ENCODE measurements at regions not wholly inside any gene's neighbourhood (a gene's known extent, or its start where the extent isn't known, plus 50 kb on each side); places are given as distances from the start of the nearest gene placed in this dataset.
A peak's percentile ranks its signal among the peaks of the same experiment; 100 is the strongest.
"Not testable (repeated sequence)": the region's sequence is repeated elsewhere in the genome, so short reads cannot be mapped to it uniquely, and the experiment has no call there.

GRCh38 chr14:63147018-63147417, 57.2 kb upstream of the RHOJ start:
- Histone ChIP-seq H3K9me3 (ENCODE audit: insufficient read depth, low read depth) (no peaks in the 10 kb centered on the region), H3F3A (ENCODE audit: insufficient read depth, low read depth) (no peaks in the 10 kb centered on the region), H3K79me2 (ENCODE audit: low read depth) (no peaks in the 10 kb centered on the region), H2AFZ (no peak overlapping the region), H3K27ac (no peak overlapping the region), H3K27me3 (ENCODE audit: insufficient read depth, low read depth) (no peaks in the 10 kb centered on the region), H3K4me3 (no peak overlapping the region), H3K9me2 (ENCODE audit: insufficient read depth) (no peaks in the 10 kb centered on the region; the same call in 1 of the 2 replicates), H3K4me2 (no peak overlapping the region), H3K36me3 (ENCODE audit: low read depth) (no peaks in the 10 kb centered on the region), H3K4me1 (replicated peaks; ENCODE audit: insufficient read depth) (no peaks in the 10 kb centered on the region), H4K20me1 (ENCODE audit: insufficient read depth) (no peaks in the 10 kb centered on the region)
- ChIA-PET CTCF (no interaction called here), POLR2A (ENCODE audit: unreplicated experiment) (no interaction called here)
- intact Hi-C loops (cut with micrococcal nuclease; ENCODE audit: unreplicated experiment), result no loop called here
- DNase-seq, result no peak
- TF ChIP-seq EZH2 (IDR thresholded peaks at IDR 0.05; ENCODE audit: low read depth), result no peak
- no peak for TF ChIP-seq CTCF (conservative IDR thresholded peaks at IDR 0.05)
- BruUV-seq (replicated peaks), result no TSS peak

- no peak for DNase-seq
- intact Hi-C loops (cut with micrococcal nuclease; ENCODE audit: unreplicated experiment), result loop anchor here (5.0 kb wide), 1 partner anchor 958 kb away; no protein-coding TSS in a partner anchor
- CTCF ChIA-PET, result no interaction called here
Measured at GRCh38 chr14:63134801-63135200, 69.4 kb upstream of the RHOJ start.

GRCh38 chr14:63130531-63130930, 73.7 kb upstream of the RHOJ start:
- Histone ChIP-seq H3K9me2 (ENCODE audit: insufficient read depth) (0 out of 2 replicates have a peak, but pooled peaks cover 4% of the 10 kb centered on the region), H4K20me1 (ENCODE audit: insufficient read depth) (no peaks in the 10 kb centered on the region), H2AFZ (no peak overlapping the region), H3K4me3 (no peak overlapping the region), H3K79me2 (ENCODE audit: low read depth) (no peaks in the 10 kb centered on the region), H3K9me3 (ENCODE audit: insufficient read depth, low read depth) (no peaks in the 10 kb centered on the region), H3K27ac (no peak overlapping the region), H3K36me3 (ENCODE audit: low read depth) (no peaks in the 10 kb centered on the region), H3K4me2 (no peak overlapping the region), H3K27me3 (ENCODE audit: insufficient read depth, low read depth) (no peaks in the 10 kb centered on the region), H3K4me1 (replicated peaks; ENCODE audit: insufficient read depth) (no peaks in the 10 kb centered on the region), H3F3A (ENCODE audit: insufficient read depth, low read depth) (no peaks in the 10 kb centered on the region)
- no TSS peak for BruUV-seq (replicated peaks)
- no peak for DNase-seq
- intact Hi-C loops (cut with micrococcal nuclease; ENCODE audit: unreplicated experiment), result loop anchor here (5.0 kb wide), 1 partner anchor 953 kb away; no protein-coding TSS in a partner anchor
- CTCF ChIA-PET, result no interaction called here
- POLR2A ChIA-PET (ENCODE audit: unreplicated experiment), result no interaction called here
- TF ChIP-seq CTCF (conservative IDR thresholded peaks at IDR 0.05) (no peak), EZH2 (IDR thresholded peaks at IDR 0.05; ENCODE audit: low read depth) (no peak)

More at GRCh38 chr14:63134801-63135200, 69.4 kb upstream of the RHOJ start:
- Histone ChIP-seq H3F3A (ENCODE audit: insufficient read depth, low read depth) (no peaks in the 10 kb centered on the region), H3K9me3 (ENCODE audit: insufficient read depth, low read depth) (no peaks in the 10 kb centered on the region), H3K27ac (no peak overlapping the region), H4K20me1 (ENCODE audit: insufficient read depth) (no peaks in the 10 kb centered on the region), H3K9me2 (ENCODE audit: insufficient read depth) (no peaks in the 10 kb centered on the region), H3K27me3 (ENCODE audit: insufficient read depth, low read depth) (no peaks in the 10 kb centered on the region), H3K79me2 (ENCODE audit: low read depth) (no peaks in the 10 kb centered on the region), H3K4me1 (replicated peaks; ENCODE audit: insufficient read depth) (no peaks in the 10 kb centered on the region), H3K4me3 (no peak overlapping the region), H3K36me3 (ENCODE audit: low read depth) (no peaks in the 10 kb centered on the region), H3K4me2 (no peak overlapping the region), H2AFZ (no peak overlapping the region)
- peak; percentile 62 for TF ChIP-seq CTCF (conservative IDR thresholded peaks at IDR 0.05)
- TF ChIP-seq EZH2 (IDR thresholded peaks at IDR 0.05; ENCODE audit: low read depth), result no peak
- POLR2A ChIA-PET (ENCODE audit: unreplicated experiment), result no interaction called here
- no TSS peak for BruUV-seq (replicated peaks)

- H3K9me3 ChIP-seq (ENCODE audit: insufficient read depth, low read depth); H3K4me2 ChIP-seq; H3K4me1 ChIP-seq (replicated peaks; ENCODE audit: insufficient read depth); DNase-seq; H3F3A ChIP-seq (ENCODE audit: insufficient read depth, low read depth); intact Hi-C loops (cut with micrococcal nuclease; ENCODE audit: unreplicated experiment); CTCF ChIA-PET; H3K4me3 ChIP-seq; POLR2A ChIA-PET (ENCODE audit: unreplicated experiment); H3K27ac ChIP-seq; H3K9me2 ChIP-seq (ENCODE audit: insufficient read depth); BruUV-seq (replicated peaks); H3K79me2 ChIP-seq (ENCODE audit: low read depth); H3K36me3 ChIP-seq (ENCODE audit: low read depth); H4K20me1 ChIP-seq (ENCODE audit: insufficient read depth); H2AFZ ChIP-seq: not testable (repeated sequence)
- peaks cover 21% of the 10 kb centered on the region; the same call in 1 of the 2 replicates for H3K27me3 ChIP-seq (ENCODE audit: insufficient read depth, low read depth)
Measured at GRCh38 chr14:63106487-63106886, 61.2 kb upstream of the KCNH5 start.
